Trophoblast cell (in vitro differentiated cells and primary cell): ENCODE measurements at regions not wholly inside any gene's neighbourhood (a gene's known extent, or its start where the extent isn't known, plus 50 kb on each side); places are given as distances from the start of the nearest gene placed in this dataset.

Source experiments
- DNase-seq, 2 donors: peaks; one replicate each; pipeline ENCODE4 v3.0.0-alpha.2; 2016
- H2AFZ ChIP-seq: 2 replicates; pipeline ENCODE4 v1.6.1; 2013; ENCODE audit warnings: low read length, moderate library complexity, mild to moderate bottlenecking; ENCODE audit not compliant: insufficient read depth, poor library complexity
- H2AK5ac ChIP-seq: 2 replicates; pipeline ENCODE4 v1.6.1; 2013; ENCODE audit warnings: mild to moderate bottlenecking, low read length
- H2BK120ac ChIP-seq: 2 replicates; pipeline ENCODE4 v1.6.1; 2013; ENCODE audit warnings: low read length, mild to moderate bottlenecking, moderate library complexity; ENCODE audit not compliant: insufficient read depth, poor library complexity
- H2BK12ac ChIP-seq: 2 replicates; pipeline ENCODE4 v1.6.1; 2013; ENCODE audit warnings: mild to moderate bottlenecking, low read length, moderate library complexity
- H2BK5ac ChIP-seq: 2 replicates; pipeline ENCODE4 v1.6.1; 2013; ENCODE audit warnings: low read length, low read depth, moderate library complexity, mild to moderate bottlenecking; ENCODE audit not compliant: poor library complexity
- H3K14ac ChIP-seq: 2 replicates; pipeline ENCODE4 v1.6.1; 2013; ENCODE audit warnings: mild to moderate bottlenecking, low read length
- H3K18ac ChIP-seq: 2 replicates; pipeline ENCODE4 v1.6.1; 2013; ENCODE audit warnings: mild to moderate bottlenecking, low read length
- H3K23ac ChIP-seq: 2 replicates; pipeline ENCODE4 v1.6.1; 2013; ENCODE audit warnings: low read length
- H3K27ac ChIP-seq: 2 replicates; pipeline ENCODE4 v1.5.1; 2013; ENCODE audit warnings: low read depth, mild to moderate bottlenecking, inconsistent platforms, low read length, moderate library complexity
- H3K27me3 ChIP-seq: 2 replicates; pipeline ENCODE4 v1.6.1; 2013; ENCODE audit warnings: inconsistent platforms, mild to moderate bottlenecking, low read length, moderate library complexity; ENCODE audit not compliant: insufficient read depth
- H3K36me3 ChIP-seq, 2 experiments: 1 replicate in 1 of 2; 2 replicates in 1 of 2; pipeline ENCODE4 v1.6.1; 2013; ENCODE audit warnings: low read length in 2 of 2, mild to moderate bottlenecking in 2 of 2, moderate library complexity in 1 of 2; ENCODE audit not compliant: insufficient read depth in 2 of 2, control insufficient read depth in 1 of 2
- H3K4ac ChIP-seq: 2 replicates; pipeline ENCODE4 v1.6.1; 2013; ENCODE audit warnings: low read depth, mild to moderate bottlenecking, low read length, moderate library complexity
- H3K4me1 ChIP-seq, 2 experiments: 1 replicate in 1 of 2; 2 replicates in 1 of 2; pipeline ENCODE4 v1.6.1; 2013; ENCODE audit warnings: low read length in 2 of 2, mild to moderate bottlenecking in 2 of 2, moderate library complexity in 1 of 2; ENCODE audit not compliant: insufficient read depth in 2 of 2, control insufficient read depth in 1 of 2
- H3K4me2 ChIP-seq: 2 replicates; pipeline ENCODE4 v1.6.1; 2013; ENCODE audit warnings: inconsistent platforms, mild to moderate bottlenecking, low read length, moderate library complexity
- H3K4me3 ChIP-seq: 2 replicates; pipeline ENCODE4 v1.5.1; 2013; ENCODE audit warnings: mild to moderate bottlenecking, low read depth, low read length, inconsistent platforms
- H3K79me1 ChIP-seq: one replicate; pipeline ENCODE4 v1.6.1; 2013; ENCODE audit warnings: low read length
- H3K79me2 ChIP-seq: 2 replicates; pipeline ENCODE4 v1.6.1; 2013; ENCODE audit warnings: low read length, mild to moderate bottlenecking; ENCODE audit not compliant: control insufficient read depth, insufficient read depth, poor library complexity
- H3K9ac ChIP-seq: 2 replicates; pipeline ENCODE4 v1.6.1; 2013; ENCODE audit warnings: mild to moderate bottlenecking, low read length
- H3K9me3 ChIP-seq: 2 replicates; pipeline ENCODE4 v1.6.1; 2013; ENCODE audit warnings: low read depth, mild to moderate bottlenecking, control low read depth, inconsistent platforms, low read length; ENCODE audit not compliant: insufficient read depth
- H4K12ac ChIP-seq: 2 replicates; pipeline ENCODE4 v1.6.1; 2013; ENCODE audit warnings: low read depth, mild to moderate bottlenecking, low read length, moderate library complexity
- H4K8ac ChIP-seq: 2 replicates; pipeline ENCODE4 v1.6.1; 2013; ENCODE audit warnings: low read depth, mild to moderate bottlenecking, low read length, moderate library complexity
- H4K91ac ChIP-seq: one replicate; pipeline ENCODE4 v1.6.1; 2013; ENCODE audit warnings: low read depth, mild to moderate bottlenecking, low read length, moderate library complexity
- WGBS: extraction: QIAGEN DNeasy Blood & Tissue Kit; methylation state at CpG from one replicate; pipeline ENCODE4 v1.1.7; 2013; ENCODE audit warnings: missing lambda C conversion rate; ENCODE audit not compliant: insufficient read length, insufficient coverage; ENCODE audit errors: extremely low coverage; 5-methylcytosine and 5-hydroxymethylcytosine counted together

DNA sequence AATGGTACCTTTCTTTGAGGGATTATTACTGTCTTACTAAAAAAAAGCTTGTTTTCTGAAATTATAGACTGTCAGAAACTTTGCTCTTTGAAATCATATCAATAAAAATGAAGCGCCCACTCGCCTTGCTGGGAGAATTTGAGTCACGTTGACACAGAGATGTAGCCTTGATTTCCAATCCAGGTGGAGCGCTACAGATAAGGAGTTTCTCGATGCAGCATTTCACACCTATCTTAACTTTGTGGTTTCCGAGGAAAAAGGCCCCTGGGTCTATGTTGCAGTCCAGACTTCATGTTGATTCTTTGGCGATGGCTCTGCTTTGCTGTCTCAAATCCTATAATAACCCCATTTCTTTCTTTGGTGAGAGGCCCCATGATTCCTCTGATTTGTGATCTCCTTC lies 158.1 kb upstream of the ARG1 start:
- no peaks in the 10 kb centered on the region for H3K79me2 ChIP-seq
- H4K91ac ChIP-seq, result no peak overlapping the region
- H4K12ac ChIP-seq, result no peak overlapping the region
- WGBS, result no CpG with 5 or more reads among the region's 7 CpGs
- no peaks in the 10 kb centered on the region for H3K27me3 ChIP-seq
- H3K79me1 ChIP-seq, result no peaks in the 10 kb centered on the region
- H3K4me1 ChIP-seq, result no peaks in the 10 kb centered on the region
- H3K36me3 ChIP-seq, result no peaks in the 10 kb centered on the region
- H2AFZ ChIP-seq, result no peak overlapping the region
- H3K14ac ChIP-seq, result no peak overlapping the region
- DNase-seq, result no peak
- no peak overlapping the region for H3K4me3 ChIP-seq
- no peaks in the 10 kb centered on the region for H3K9me3 ChIP-seq
- H3K27ac ChIP-seq, result no peak overlapping the region
- H2BK120ac ChIP-seq, result no peak overlapping the region
- H3K4me2 ChIP-seq, result no peak overlapping the region
- H4K8ac ChIP-seq, result no peak overlapping the region
- H3K4ac ChIP-seq, result no peak overlapping the region
- no peak overlapping the region for H2BK5ac ChIP-seq
- no peak overlapping the region for H3K18ac ChIP-seq
- no peak overlapping the region for H2BK12ac ChIP-seq
- no peak overlapping the region for H2AK5ac ChIP-seq
- H3K9ac ChIP-seq, result no peak overlapping the region
- no peak overlapping the region for H3K23ac ChIP-seq

- Histone ChIP-seq H3K27ac (no peak overlapping the region), H3K9me3 (no peaks in the 10 kb centered on the region), H2BK5ac (no peak overlapping the region), H3K4me3 (no peak overlapping the region), H3K4ac (no peak overlapping the region), H4K12ac (no peak overlapping the region), H3K23ac (no peak overlapping the region), H3K27me3 (no peaks in the 10 kb centered on the region), H3K4me1 (no peaks in the 10 kb centered on the region), H3K18ac (no peak overlapping the region), H3K79me1 (no peaks in the 10 kb centered on the region), H4K8ac (no peak overlapping the region), H2AFZ (no peak overlapping the region), H3K36me3 (no peaks in the 10 kb centered on the region), H2AK5ac (no peak overlapping the region), H4K91ac (no peak overlapping the region), H3K4me2 (no peak overlapping the region), H3K79me2 (no peaks in the 10 kb centered on the region), H2BK12ac (no peak overlapping the region), H2BK120ac (no peak overlapping the region), H3K14ac (no peak overlapping the region), H3K9ac (no peak overlapping the region)
- no CpG with 5 or more reads among the region's 5 CpGs for WGBS
- no peak for DNase-seq
Measured at GRCh38 chr6:131418441-131418840, 154.6 kb upstream of the ARG1 start.

- H3K36me3 ChIP-seq, result no peaks in the 10 kb centered on the region
- H3K9me3 ChIP-seq, result no peaks in the 10 kb centered on the region
- no peak overlapping the region for H4K12ac ChIP-seq
- no peak overlapping the region for H3K9ac ChIP-seq
- no peak overlapping the region for H3K27ac ChIP-seq
- no peak overlapping the region for H2BK12ac ChIP-seq
- no peaks in the 10 kb centered on the region for H3K79me2 ChIP-seq
- no peak overlapping the region for H2AK5ac ChIP-seq
- no peaks in the 10 kb centered on the region for H3K79me1 ChIP-seq
- H4K91ac ChIP-seq, result no peak overlapping the region
- H3K4me1 ChIP-seq, result no peaks in the 10 kb centered on the region
- DNase-seq, result no peak
- H3K4me3 ChIP-seq, result no peak overlapping the region
- no peaks in the 10 kb centered on the region for H3K27me3 ChIP-seq
- no CpG with 5 or more reads among the region's 1 CpG for WGBS
- H3K4ac ChIP-seq, result no peak overlapping the region
- H2AFZ ChIP-seq, result no peak overlapping the region
- no peak overlapping the region for H3K4me2 ChIP-seq
- H2BK120ac ChIP-seq, result no peak overlapping the region
- no peak overlapping the region for H4K8ac ChIP-seq
- H3K14ac ChIP-seq, result no peak overlapping the region
- H3K18ac ChIP-seq, result no peak overlapping the region
- H2BK5ac ChIP-seq, result no peak overlapping the region
- H3K23ac ChIP-seq, result no peak overlapping the region
Measured at GRCh38 chr6:131419702-131420101, 153.3 kb upstream of the ARG1 start.

- H4K12ac ChIP-seq, result no peak overlapping the region
- H4K91ac ChIP-seq, result no peak overlapping the region
- H3K27me3 ChIP-seq, result no peaks in the 10 kb centered on the region
- no peak overlapping the region for H3K14ac ChIP-seq
- H3K18ac ChIP-seq, result no peak overlapping the region
- H3K4me3 ChIP-seq, result no peak overlapping the region
- DNase-seq, result no peak
- no peak overlapping the region for H3K4me2 ChIP-seq
- no peak overlapping the region for H2BK5ac ChIP-seq
- no peak overlapping the region for H4K8ac ChIP-seq
- H3K9me3 ChIP-seq, result no peaks in the 10 kb centered on the region
- H2BK120ac ChIP-seq, result no peak overlapping the region
- no peak overlapping the region for H2AFZ ChIP-seq
- no peaks in the 10 kb centered on the region for H3K36me3 ChIP-seq
- no peaks in the 10 kb centered on the region for H3K4me1 ChIP-seq
- no peak overlapping the region for H3K9ac ChIP-seq
- H3K23ac ChIP-seq, result no peak overlapping the region
- H3K4ac ChIP-seq, result no peak overlapping the region
- H3K27ac ChIP-seq, result no peak overlapping the region
- no peaks in the 10 kb centered on the region for H3K79me2 ChIP-seq
- no peak overlapping the region for H2BK12ac ChIP-seq
- no peak overlapping the region for H2AK5ac ChIP-seq
- no peaks in the 10 kb centered on the region for H3K79me1 ChIP-seq
Measured at GRCh38 chr6:131424016-131424415, 149.0 kb upstream of the ARG1 start.

DNA sequence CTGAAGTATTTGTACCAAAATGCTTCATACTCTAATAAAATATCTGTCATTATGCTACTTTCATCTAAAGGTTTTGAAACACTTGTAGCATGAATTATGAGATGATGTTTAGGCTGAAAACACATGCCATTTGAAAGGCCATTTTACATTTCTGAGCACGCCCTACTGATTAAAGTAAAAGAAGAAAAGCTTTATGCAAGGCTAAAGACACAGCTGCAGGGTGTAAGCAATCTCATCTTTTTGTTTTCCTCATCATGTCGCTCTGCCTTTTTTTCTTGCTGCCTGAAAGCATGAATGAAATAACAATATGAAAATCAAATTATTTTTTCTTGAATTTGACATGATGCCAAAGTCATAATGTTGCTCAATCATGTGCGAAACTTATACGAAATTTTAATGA lies 148.6 kb upstream of the ARG1 start:
- no peak overlapping the region for H3K27ac ChIP-seq
- no peaks in the 10 kb centered on the region for H3K27me3 ChIP-seq
- no peak overlapping the region for H2BK120ac ChIP-seq
- no peak overlapping the region for H2BK12ac ChIP-seq
- no peak overlapping the region for H3K4me3 ChIP-seq
- H4K91ac ChIP-seq, result no peak overlapping the region
- H3K79me1 ChIP-seq, result no peaks in the 10 kb centered on the region
- no peak overlapping the region for H3K14ac ChIP-seq
- DNase-seq, result no peak
- no peaks in the 10 kb centered on the region for H3K9me3 ChIP-seq
- no peak overlapping the region for H2AK5ac ChIP-seq
- H3K4me2 ChIP-seq, result no peak overlapping the region
- H3K36me3 ChIP-seq, result no peaks in the 10 kb centered on the region
- no peak overlapping the region for H3K9ac ChIP-seq
- H4K8ac ChIP-seq, result no peak overlapping the region
- no peak overlapping the region for H3K23ac ChIP-seq
- no peak overlapping the region for H4K12ac ChIP-seq
- H2AFZ ChIP-seq, result no peak overlapping the region
- no peak overlapping the region for H2BK5ac ChIP-seq
- H3K4ac ChIP-seq, result no peak overlapping the region
- no peak overlapping the region for H3K18ac ChIP-seq
- no peaks in the 10 kb centered on the region for H3K4me1 ChIP-seq
- no peaks in the 10 kb centered on the region for H3K79me2 ChIP-seq
- no CpG with 5 or more reads among the region's 4 CpGs for WGBS
